GM18498 (cell line): ENCODE measurements at regions not wholly inside any gene's neighbourhood (a gene's known extent, or its start where the extent isn't known, plus 50 kb on each side); places are given as distances from the start of the nearest gene placed in this dataset.
"Not testable (repeated sequence)": the region's sequence is repeated elsewhere in the genome, so short reads cannot be mapped to it uniquely, and the experiment has no call there.

ENCODE experiments used
- ATAC-seq: cut with Tn5 transposase; IDR thresholded peaks from one replicate; pipeline ENCODE4 v1.9.1; 2021; ENCODE audit warnings: mild to moderate bottlenecking, moderate library complexity; ENCODE audit not compliant: unreplicated experiment

GRCh38 chr20:48385527-48385926 lies 442.3 kb downstream of the PREX1 start:
- ATAC-seq: no peak

- ATAC-seq: no peak
Observed at GRCh38 chr20:48385114-48385513, 442.7 kb downstream of the PREX1 start.

GRCh38 chr20:48384147-48384818 lies 443.5 kb downstream of the PREX1 start:
- ATAC-seq: no peak

- ATAC-seq: no peak
Observed at GRCh38 chr20:48383252-48383651, 444.5 kb downstream of the PREX1 start.

- ATAC-seq: no peak
Observed at GRCh38 chr20:48382304-48382703, 445.5 kb downstream of the PREX1 start.

GRCh38 chr20:48381353-48382120 lies 446.3 kb downstream of the PREX1 start:
- no peak for ATAC-seq

- no peak for ATAC-seq
Observed at GRCh38 chr20:48380661-48381060, 447.1 kb downstream of the PREX1 start.

GRCh38 chr20:48378976-48379675 lies 448.7 kb downstream of the PREX1 start:
- no peak for ATAC-seq

GRCh38 chr20:48377940-48378339 lies 449.9 kb downstream of the PREX1 start:
- no peak for ATAC-seq

- no peak for ATAC-seq
Observed at GRCh38 chr20:48375804-48376203, 452.0 kb downstream of the PREX1 start.

- ATAC-seq: no peak
Observed at GRCh38 chr20:48374991-48375595, 452.7 kb downstream of the PREX1 start.

- ATAC-seq: not testable (repeated sequence)
Observed at GRCh38 chr20:48374031-48374907, 453.5 kb downstream of the PREX1 start.

- ATAC-seq: no peak
Observed at GRCh38 chr20:48373555-48373934, 454.3 kb downstream of the PREX1 start.

GRCh38 chr20:48372851-48373554 lies 454.8 kb downstream of the PREX1 start:
- ATAC-seq: not testable (repeated sequence)

- ATAC-seq: no peak
Observed at GRCh38 chr20:48371211-48371610, 456.6 kb downstream of the PREX1 start.

- ATAC-seq: not testable (repeated sequence)
Observed at GRCh38 chr20:48368580-48369021, 459.2 kb downstream of the PREX1 start.

GRCh38 chr20:48367541-48368358 lies 460.0 kb downstream of the PREX1 start:
- ATAC-seq: not testable (repeated sequence)

- ATAC-seq: no peak
Observed at GRCh38 chr20:48366230-48366629, 461.6 kb downstream of the PREX1 start.
